Activated CD4-positive, alpha-beta memory T cell treated with anti-CD3 and anti-CD28 coated beads for 36 hours (primary cell): ENCODE measurements at regions not wholly inside any gene's neighbourhood (a gene's known extent, or its start where the extent isn't known, plus 50 kb on each side); places are given as distances from the start of the nearest gene placed in this dataset.

Experiments
- CTCF ChIA-PET: fragments of 350-600 bp; sonication (Branson Sonifier 250); formaldehyde crosslinking; loops from one replicate; lab custom pipeline; 2021; ENCODE audit warnings: antibody characterized with exemption, inconsistent platforms; lab: Charles Lee
- POLR2A ChIA-PET: fragments of 350-600 bp; sonication (Branson Sonifier 250); formaldehyde crosslinking; loops from one replicate; lab custom pipeline; 2021; ENCODE audit warnings: antibody characterized with exemption; lab: Charles Lee
- DNase-seq: peaks from one replicate; pipeline ENCODE4 v3.0.0-alpha.2; 2020
- H3K27ac Mint-ChIP-seq: one replicate; pipeline ENCODE4 v1.8.0; 2021; ENCODE audit warnings: mixed read lengths
- H3K27me3 Mint-ChIP-seq: one replicate; pipeline ENCODE4 v1.8.0; 2021; ENCODE audit warnings: mixed read lengths
- H3K36me3 Mint-ChIP-seq: one replicate; pipeline ENCODE4 v1.8.0; 2021; ENCODE audit warnings: mixed read lengths
- H3K4me1 Mint-ChIP-seq: one replicate; pipeline ENCODE4 v1.8.0; 2021; ENCODE audit warnings: low read depth, mixed read lengths
- H3K4me3 Mint-ChIP-seq: one replicate; pipeline ENCODE4 v1.8.0; 2021; ENCODE audit warnings: mild to moderate bottlenecking, mixed read lengths
- H3K9me3 Mint-ChIP-seq: one replicate; pipeline ENCODE4 v1.8.0; 2021; ENCODE audit warnings: mixed read lengths
- intact Hi-C: fragments of 100-400 bp; cut with micrococcal nuclease; formaldehyde crosslinking; loops from one replicate; pipeline ENCODE4 v1.15.1; 2023

- H3K9me3 Mint-ChIP-seq, result no peaks in the 10 kb centered on the region
- H3K4me3 Mint-ChIP-seq, result no peak overlapping the region
- intact Hi-C loops, result no loop called here
- DNase-seq, result no peak
- H3K27me3 Mint-ChIP-seq, result no peaks in the 10 kb centered on the region
- no peaks in the 10 kb centered on the region for H3K4me1 Mint-ChIP-seq
- POLR2A ChIA-PET, result no interaction called here
- CTCF ChIA-PET, result no interaction called here
- no peaks in the 10 kb centered on the region for H3K36me3 Mint-ChIP-seq
- no peak overlapping the region for H3K27ac Mint-ChIP-seq
Measured at GRCh38 chr13:23999424-23999823, 102.1 kb upstream of the C1QTNF9B start.

GRCh38 chr13:24002206-24002815, 105.0 kb upstream of the C1QTNF9B start:
- ChIA-PET POLR2A (no interaction called here), CTCF (no interaction called here)
- no peak for DNase-seq
- Mint-ChIP-seq H3K4me1 (no peaks in the 10 kb centered on the region), H3K4me3 (no peak overlapping the region), H3K36me3 (no peaks in the 10 kb centered on the region), H3K9me3 (no peaks in the 10 kb centered on the region), H3K27me3 (no peaks in the 10 kb centered on the region), H3K27ac (no peak overlapping the region)
- intact Hi-C loops, result no loop called here

DNA sequence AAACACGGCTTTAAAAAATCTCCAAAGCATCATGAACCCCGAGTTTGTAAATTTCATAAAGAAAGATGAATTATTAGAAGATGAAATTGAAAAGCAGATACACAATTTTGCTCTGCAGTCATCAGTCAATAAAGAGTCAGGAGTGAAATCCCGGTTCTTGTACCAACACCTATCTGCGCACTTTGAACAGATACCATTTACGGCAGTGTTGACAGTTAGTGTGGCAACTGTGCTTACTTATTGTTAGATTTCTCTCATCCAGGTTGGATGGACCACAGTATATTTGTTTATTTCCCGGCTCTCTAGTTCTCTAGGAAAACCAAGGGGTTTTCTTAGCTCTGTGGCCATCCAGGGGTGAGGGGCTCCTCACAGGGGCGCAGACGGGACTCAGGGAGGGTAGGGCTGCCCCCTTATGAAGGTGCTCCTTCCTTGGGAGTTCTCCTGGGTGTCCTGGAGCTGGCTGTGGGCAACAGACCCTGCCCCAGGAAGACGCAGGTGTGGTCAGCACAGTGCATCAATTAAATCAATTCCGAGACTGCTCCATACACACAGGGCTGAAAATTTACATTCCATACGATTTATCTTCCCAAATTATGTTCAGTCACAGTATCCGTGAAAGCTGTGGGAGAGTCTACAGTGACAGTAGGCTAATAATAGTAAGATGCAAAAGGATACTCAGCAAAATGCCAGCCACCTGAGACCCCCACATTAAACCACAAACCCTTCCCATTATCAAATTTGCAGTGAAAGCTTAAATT, 107.0 kb upstream of the C1QTNF9B start:
- Mint-ChIP-seq H3K36me3 (no peaks in the 10 kb centered on the region), H3K27ac (no peak overlapping the region), H3K4me3 (no peak overlapping the region), H3K4me1 (no peaks in the 10 kb centered on the region), H3K9me3 (no peaks in the 10 kb centered on the region), H3K27me3 (no peaks in the 10 kb centered on the region)
- POLR2A ChIA-PET, result no interaction called here
- no peak for DNase-seq
- intact Hi-C loops, result no loop called here
- CTCF ChIA-PET, result interaction anchor here (1.1 kb wide), 1 partner anchor 16 kb away, joined by 5 read pairs; no protein-coding TSS in a partner anchor

DNA sequence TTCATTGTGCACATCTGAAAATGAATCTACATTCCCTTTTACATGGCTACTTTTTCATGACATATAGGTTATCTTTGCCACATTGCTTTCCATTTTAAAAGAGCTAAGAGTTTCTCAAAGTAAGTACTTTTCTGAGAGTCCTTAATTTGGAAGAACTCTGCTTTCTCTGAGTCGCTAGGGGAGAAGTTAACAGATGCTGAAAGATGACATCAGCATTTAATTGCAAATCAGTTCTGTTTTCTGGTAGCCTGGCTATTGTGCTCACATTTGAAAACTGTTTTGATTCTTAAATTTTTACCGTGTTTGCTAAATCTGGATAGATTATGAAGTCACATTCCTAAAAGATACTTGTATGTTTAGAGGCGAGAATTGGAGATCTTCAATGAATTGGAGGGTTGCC, 107.7 kb upstream of the C1QTNF9B start:
- ChIA-PET POLR2A (no interaction called here), CTCF (interaction anchor here (1.0 to 1.7 kb wide), 3 partner anchors 15 to 224 kb away, joined by 3 to 7 read pairs (median 5); no protein-coding TSS in a partner anchor)
- no peaks in the 10 kb centered on the region for H3K9me3 Mint-ChIP-seq
- intact Hi-C loops, result no loop called here
- H3K27ac Mint-ChIP-seq, result no peak overlapping the region
- no peak overlapping the region for H3K4me3 Mint-ChIP-seq
- H3K36me3 Mint-ChIP-seq, result no peaks in the 10 kb centered on the region
- no peak for DNase-seq
- H3K27me3 Mint-ChIP-seq, result no peaks in the 10 kb centered on the region
- H3K4me1 Mint-ChIP-seq, result no peaks in the 10 kb centered on the region

GRCh38 chr13:24005755-24006281, 108.5 kb upstream of the C1QTNF9B start:
- no peak for DNase-seq
- intact Hi-C loops, result no loop called here
- no peak overlapping the region for H3K27ac Mint-ChIP-seq
- no peaks in the 10 kb centered on the region for H3K36me3 Mint-ChIP-seq
- H3K4me1 Mint-ChIP-seq, result no peaks in the 10 kb centered on the region
- H3K9me3 Mint-ChIP-seq, result no peaks in the 10 kb centered on the region
- no peak overlapping the region for H3K4me3 Mint-ChIP-seq
- H3K27me3 Mint-ChIP-seq, result no peaks in the 10 kb centered on the region
- ChIA-PET CTCF (interaction anchor here (1.0 to 1.7 kb wide), 3 partner anchors 14 to 223 kb away, joined by 3 to 7 read pairs (median 5); no protein-coding TSS in a partner anchor), POLR2A (no interaction called here)

GRCh38 chr13:24006520-24007248, 109.4 kb upstream of the C1QTNF9B start:
- Mint-ChIP-seq H3K27me3 (no peaks in the 10 kb centered on the region), H3K4me1 (no peaks in the 10 kb centered on the region), H3K36me3 (no peaks in the 10 kb centered on the region), H3K9me3 (no peaks in the 10 kb centered on the region), H3K4me3 (no peak overlapping the region), H3K27ac (no peak overlapping the region)
- ChIA-PET CTCF (interaction anchor here (0.9 to 1.7 kb wide), 2 partner anchors 85 to 222 kb away, joined by 4 to 7 read pairs; no protein-coding TSS in a partner anchor), POLR2A (no interaction called here)
- no peak for DNase-seq
- intact Hi-C loops, result no loop called here

DNA sequence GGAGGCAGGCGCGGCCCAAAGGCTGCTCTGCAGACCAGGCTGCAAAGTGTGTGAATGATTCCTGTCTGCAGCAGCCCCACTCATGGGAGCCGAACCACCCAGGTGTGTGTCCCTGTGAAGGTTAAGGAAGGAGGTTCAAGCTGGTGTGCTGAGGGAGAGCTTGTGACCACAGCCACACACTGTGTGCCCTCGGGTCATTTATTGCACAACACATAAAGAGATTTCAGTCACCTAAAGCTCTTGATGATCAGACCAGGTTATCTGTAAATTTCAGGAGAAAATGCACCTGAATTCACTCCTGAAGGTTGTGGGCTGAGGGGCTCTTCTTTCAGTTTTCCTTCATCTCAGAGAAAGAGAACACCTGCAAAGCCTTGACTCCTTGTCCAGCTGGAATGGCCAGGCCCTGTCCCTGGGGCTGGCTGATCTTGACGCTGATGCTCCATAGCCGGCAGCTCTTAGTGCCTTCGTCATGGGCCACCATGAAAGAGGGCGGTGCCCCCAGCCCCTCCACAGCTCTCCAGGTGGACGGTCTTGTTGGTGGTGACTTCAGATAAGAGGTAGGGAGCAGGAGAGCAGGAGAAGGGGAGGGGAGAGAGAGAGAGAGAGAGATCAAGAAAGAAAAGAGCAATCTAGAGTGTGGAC, 110.8 kb upstream of the C1QTNF9B start:
- no peaks in the 10 kb centered on the region for H3K4me1 Mint-ChIP-seq
- no peaks in the 10 kb centered on the region for H3K9me3 Mint-ChIP-seq
- H3K4me3 Mint-ChIP-seq, result no peak overlapping the region
- no peaks in the 10 kb centered on the region for H3K36me3 Mint-ChIP-seq
- intact Hi-C loops, result no loop called here
- H3K27ac Mint-ChIP-seq, result no peak overlapping the region
- POLR2A ChIA-PET, result no interaction called here
- no peaks in the 10 kb centered on the region for H3K27me3 Mint-ChIP-seq
- CTCF ChIA-PET, result interaction anchor here (1.7 kb wide), 1 partner anchor 12 kb away, joined by 7 read pairs; no protein-coding TSS in a partner anchor
- DNase-seq, result no peak

DNA sequence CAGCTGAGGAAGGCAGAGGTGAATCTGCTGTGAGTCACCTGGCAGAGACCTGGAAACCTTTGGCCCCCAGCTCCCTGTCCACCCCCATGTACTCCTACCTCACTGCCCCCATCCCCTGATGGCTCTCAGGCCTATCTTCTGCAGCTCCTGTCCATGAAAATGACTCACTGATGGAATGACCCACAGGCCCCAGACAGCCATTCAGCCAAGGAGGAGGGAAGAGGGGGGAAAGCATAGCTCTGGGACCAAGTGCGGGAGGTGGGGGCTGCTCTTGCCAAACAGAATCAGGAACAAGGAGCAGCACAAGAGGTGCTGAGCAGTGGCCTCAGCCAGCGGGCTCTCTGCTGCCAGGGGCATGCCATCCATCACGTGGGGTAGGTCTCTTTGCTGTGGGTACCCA, 111.4 kb upstream of the C1QTNF9B start:
- no peak for DNase-seq
- H3K27me3 Mint-ChIP-seq, result no peaks in the 10 kb centered on the region
- no peak overlapping the region for H3K27ac Mint-ChIP-seq
- CTCF ChIA-PET, result interaction anchor here (1.7 kb wide), 1 partner anchor 11 kb away, joined by 7 read pairs; no protein-coding TSS in a partner anchor
- intact Hi-C loops, result no loop called here
- no peaks in the 10 kb centered on the region for H3K36me3 Mint-ChIP-seq
- H3K9me3 Mint-ChIP-seq, result no peaks in the 10 kb centered on the region
- POLR2A ChIA-PET, result no interaction called here
- no peaks in the 10 kb centered on the region for H3K4me1 Mint-ChIP-seq
- no peak overlapping the region for H3K4me3 Mint-ChIP-seq

DNA sequence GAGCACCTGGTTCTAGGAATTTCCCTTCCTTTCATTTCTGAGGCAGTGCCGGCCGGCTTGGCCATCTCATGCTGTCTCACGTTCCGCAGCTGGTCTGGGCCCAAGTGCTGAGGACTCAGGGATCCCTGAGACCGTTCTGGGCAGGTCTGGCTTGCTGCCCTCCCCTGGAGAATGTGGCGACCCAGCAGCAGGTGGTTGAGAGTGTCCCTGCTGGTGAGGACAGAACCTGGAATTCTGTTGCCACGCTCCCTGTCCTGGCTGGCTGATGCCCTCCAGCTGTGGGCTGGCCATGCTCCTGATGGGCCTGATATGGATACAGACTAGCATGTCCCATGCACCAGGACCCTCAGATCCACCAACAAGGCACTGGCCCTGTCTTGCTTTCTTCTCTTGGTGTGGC, 114.0 kb upstream of the C1QTNF9B start:
- Mint-ChIP-seq H3K36me3 (no peaks in the 10 kb centered on the region), H3K27ac (no peak overlapping the region), H3K9me3 (no peaks in the 10 kb centered on the region), H3K4me3 (no peak overlapping the region), H3K4me1 (no peaks in the 10 kb centered on the region), H3K27me3 (no peaks in the 10 kb centered on the region)
- intact Hi-C loops, result no loop called here
- ChIA-PET CTCF (no interaction called here), POLR2A (no interaction called here)
- DNase-seq, result no peak

GRCh38 chr13:24012648-24013047, 115.3 kb upstream of the C1QTNF9B start:
- intact Hi-C loops, result no loop called here

DNA sequence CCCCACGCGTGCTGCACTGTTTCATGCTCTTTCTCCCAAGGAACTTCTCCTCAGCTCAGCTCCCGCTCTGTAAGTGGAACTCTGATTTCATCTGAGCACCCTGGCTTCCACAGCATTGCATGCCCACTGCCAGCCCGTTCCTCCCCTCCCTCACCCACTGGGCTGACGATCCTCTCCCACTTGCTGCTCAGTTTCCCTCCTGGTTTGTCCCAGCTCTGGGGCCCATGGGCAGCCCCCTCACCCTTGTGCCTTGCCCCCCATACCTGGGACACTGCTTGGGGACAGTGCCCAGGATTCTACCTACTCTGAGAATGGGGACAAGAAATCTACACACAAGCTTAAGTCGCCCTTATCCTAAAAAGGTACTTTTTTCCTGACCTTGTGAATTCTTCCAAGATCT, 115.9 kb upstream of the C1QTNF9B start:
- Mint-ChIP-seq H3K27ac (no peak overlapping the region), H3K4me3 (no peak overlapping the region), H3K27me3 (no peaks in the 10 kb centered on the region), H3K36me3 (no peaks in the 10 kb centered on the region), H3K9me3 (no peaks in the 10 kb centered on the region), H3K4me1 (no peaks in the 10 kb centered on the region)
- no peak for DNase-seq
- ChIA-PET CTCF (no interaction called here), POLR2A (no interaction called here)
- intact Hi-C loops, result no loop called here

More at GRCh38 chr13:24012648-24013047, 115.3 kb upstream of the C1QTNF9B start:
- Mint-ChIP-seq H3K4me3 (no peak overlapping the region), H3K4me1 (no peaks in the 10 kb centered on the region), H3K9me3 (no peaks in the 10 kb centered on the region), H3K27ac (no peak overlapping the region), H3K27me3 (no peaks in the 10 kb centered on the region), H3K36me3 (no peaks in the 10 kb centered on the region)
- no peak for DNase-seq
- POLR2A ChIA-PET, result no interaction called here
- CTCF ChIA-PET, result no interaction called here
